NCI-H526 (cell line): ENCODE measurements at regions not wholly inside any gene's neighbourhood (a gene's known extent, or its start where the extent isn't known, plus 50 kb on each side); places are given as distances from the start of the nearest gene placed in this dataset.

Experiments used
- DNase-seq, 2 experiments: peaks; one replicate each; lab custom pipeline; 2025; lab: John Stamatoyannopoulos, UW

GRCh38 chr1:234973426-234974250 is 155.0 kb downstream of the TOMM20 start:
- DNase-seq = peak; percentile 6 to 47

DNA sequence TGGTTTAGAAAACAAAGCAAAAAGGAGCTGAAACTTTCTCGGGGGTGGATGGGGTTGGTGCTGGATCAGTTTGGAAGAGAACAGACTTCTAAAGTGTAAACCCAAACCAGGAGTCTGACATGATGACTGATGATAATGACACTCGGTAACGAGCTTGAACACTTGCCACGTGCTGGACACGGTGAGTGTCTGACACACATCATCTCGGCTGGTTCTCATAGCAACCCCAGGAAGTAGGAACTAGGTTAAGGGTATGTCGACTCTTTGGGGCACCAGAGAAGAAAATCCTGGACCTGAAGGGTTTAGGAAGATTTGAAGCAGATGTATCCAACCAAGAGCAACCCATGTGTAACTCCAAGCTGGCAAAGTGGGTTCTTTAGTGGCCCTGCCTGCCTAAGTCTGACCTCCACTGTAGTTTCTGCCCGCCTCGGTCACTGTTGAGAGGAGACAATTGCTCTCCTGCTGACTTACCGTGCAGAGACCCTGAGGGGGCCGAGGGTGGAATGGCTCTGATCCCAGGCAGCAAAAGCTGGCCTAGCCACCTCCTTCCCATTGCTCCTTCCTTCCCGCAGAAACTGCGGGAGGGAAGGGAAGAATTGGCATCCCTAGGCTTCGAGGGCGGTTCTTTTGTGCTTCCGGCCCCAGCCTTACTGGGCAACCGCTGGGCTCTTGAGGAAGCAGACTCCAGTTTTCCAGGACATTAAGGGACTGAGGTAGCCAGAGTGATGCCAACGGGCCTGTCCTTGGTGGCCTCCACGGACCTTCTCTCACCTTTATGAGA is 156.0 kb downstream of the TOMM20 start:
- no peak for DNase-seq

GRCh38 chr1:234971586-234972297 is 156.9 kb downstream of the TOMM20 start:
- DNase-seq = no peak

GRCh38 chr1:234970731-234971476 is 157.7 kb downstream of the TOMM20 start:
- no peak for DNase-seq

GRCh38 chr1:234970401-234970730 is 158.3 kb downstream of the TOMM20 start:
- DNase-seq = no peak

DNA sequence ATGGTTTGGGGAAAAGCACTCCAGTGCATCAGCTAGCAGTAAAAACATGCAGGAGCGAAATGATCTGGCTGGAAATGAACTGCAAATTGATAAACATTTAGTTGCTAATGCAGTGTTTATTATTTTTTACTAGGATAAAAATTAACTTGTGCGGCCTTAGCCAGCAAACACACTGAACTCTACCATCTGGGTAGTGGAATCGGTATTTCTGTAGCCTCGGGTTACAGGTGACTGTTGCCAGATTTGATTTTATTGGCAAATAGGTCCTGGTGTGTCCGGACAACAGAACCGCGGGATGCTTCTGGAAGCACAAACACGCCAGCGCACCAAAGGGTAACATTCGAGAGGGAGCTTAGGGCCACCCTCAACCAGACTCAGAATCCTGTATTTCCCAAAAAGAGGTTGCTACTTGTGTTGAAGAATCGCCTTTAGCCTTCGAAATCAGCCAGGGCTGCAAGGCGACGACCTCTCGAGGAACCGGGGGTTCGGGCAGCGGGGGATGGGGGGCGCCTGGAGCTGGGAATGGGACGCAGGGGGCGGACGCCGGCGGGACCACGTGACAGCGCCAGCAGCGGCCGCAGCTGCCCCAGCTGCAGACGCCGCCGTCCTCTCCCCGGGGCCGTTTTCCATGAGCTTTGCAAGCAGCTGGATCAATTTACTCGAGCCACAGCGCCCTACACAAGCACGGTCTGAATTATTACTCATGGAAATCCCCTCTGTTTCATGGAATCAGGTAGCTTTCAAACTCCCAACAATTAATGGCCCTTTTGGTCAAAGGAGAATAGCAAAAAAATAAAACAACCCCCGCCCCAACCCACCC is 158.8 kb downstream of the TOMM20 start:
- DNase-seq = peak; percentile 36 to 76

GRCh38 chr1:234969011-234969441 is 159.6 kb downstream of the TOMM20 start:
- DNase-seq = no peak

DNA sequence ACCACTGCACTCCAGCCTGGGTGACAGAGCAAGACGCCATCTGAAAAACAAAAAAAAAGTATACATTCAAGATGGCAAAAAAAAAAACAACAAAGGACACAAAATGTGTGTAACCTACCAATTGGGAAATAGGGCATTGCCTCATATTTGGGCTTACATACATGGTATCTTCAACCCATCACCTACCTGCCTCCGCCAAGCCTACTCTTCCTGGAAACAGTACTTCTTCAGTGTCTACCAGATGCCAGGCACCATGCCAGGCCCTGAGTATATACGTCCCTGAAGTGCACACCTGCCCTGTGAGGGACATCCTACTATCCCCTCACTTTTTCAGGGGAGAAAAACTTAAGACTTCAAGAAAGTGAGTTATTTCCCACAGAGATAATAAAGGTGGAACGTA is 160.2 kb downstream of the TOMM20 start:
- no peak for DNase-seq

DNA sequence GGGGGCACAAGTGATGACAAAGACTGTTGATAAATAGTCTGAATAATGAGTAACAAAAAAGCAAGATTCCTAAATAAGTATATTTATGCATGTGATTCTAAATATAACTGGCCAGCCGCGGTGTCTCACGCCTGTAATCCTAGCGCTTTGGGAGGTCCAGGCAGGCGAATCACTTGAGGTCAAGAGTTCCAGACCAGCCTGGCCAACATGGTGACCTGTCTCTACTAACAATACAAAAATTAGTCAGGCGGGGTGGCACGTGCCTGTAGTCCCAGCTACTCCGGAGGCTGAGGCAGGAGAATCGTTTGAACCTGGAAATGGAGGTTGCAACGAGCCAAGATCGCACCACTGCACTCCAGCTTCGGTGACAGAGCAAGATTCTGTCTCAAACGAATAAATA is 161.5 kb downstream of the TOMM20 start:
- no peak for DNase-seq

- no peak for DNase-seq
Observed at GRCh38 chr1:234965111-234965510, 163.5 kb downstream of the TOMM20 start.

DNA sequence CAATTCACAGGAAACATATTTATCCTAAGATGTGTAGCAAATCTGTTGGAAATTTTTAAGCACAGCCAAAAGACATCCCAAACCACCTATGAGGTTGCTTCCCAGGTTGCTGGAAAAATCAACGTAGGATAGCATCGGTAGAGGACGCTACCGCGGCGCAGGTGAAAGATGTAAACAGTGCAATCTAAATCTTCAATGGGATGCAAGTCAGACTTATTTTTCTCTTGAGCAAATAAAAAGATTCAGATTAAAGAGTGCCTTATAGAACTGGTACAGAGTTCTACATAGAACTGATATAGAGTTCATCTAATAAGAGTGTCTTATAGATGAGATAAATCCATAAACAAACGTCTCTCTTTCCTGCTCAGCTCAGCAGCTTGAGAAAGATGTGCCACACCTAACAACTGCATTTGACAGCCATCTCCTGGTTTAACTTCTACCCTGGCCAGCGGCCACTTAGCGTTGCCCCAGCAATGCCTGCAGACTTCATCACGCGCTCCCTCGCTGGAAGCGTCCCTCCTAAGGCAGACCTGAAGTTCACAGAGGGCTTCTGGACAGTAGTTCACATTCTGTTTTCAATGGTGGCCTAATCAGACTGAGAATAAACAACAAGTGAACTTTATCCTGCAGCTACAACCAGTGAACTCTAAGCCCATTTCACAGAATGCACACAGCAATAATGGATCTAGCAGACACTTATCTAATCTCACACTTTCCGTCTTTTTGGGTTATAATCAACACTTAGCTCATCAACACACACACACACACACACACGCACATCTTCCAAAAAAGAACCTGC is 164.5 kb downstream of the TOMM20 start:
- no peak for DNase-seq

- DNase-seq = peak; percentile 16 to 30
Observed at GRCh38 chr1:234963180-234963903, 165.3 kb downstream of the TOMM20 start.

GRCh38 chr1:234962340-234962989 is 166.2 kb downstream of the TOMM20 start:
- DNase-seq = peak; percentile 16 to 39

DNA sequence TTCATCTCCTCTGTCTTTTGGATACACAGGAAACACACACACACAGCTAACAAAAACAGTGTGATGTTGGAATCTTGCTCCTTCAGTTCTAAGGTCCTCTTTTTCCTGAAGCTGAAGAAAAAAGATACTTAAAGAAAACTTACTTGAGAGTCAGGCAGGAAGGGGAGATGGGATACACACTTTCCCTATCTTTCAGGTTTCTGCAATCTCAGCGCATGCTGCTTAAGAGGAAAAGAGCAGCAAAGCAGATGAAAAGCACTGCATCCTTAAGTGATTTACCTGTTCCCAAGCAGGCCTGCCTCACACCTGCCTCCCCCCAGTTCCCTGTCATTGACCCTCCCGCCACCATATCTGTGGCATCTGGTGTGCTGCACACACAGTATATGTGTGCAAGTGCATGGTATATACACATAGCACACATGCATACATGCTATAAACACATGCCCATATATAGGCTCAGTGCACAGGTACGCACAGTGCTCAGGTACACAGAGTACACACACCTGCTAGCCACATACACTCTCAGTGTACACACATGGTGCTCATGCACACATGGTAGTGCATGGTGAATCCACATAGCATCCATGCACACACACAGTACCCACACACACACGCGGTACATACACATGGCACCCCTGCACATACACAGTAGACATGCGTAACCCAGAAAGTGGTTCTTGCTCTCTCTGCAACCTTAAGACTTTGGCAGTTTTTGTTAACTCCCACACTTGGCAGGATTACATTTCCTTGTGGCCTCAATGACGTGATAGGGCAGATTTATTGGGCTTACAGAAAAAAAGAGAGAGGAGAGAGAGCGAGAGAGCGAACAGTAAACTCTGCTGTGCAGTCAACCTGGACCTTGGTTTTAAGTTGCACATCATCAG is 166.9 kb downstream of the TOMM20 start:
- DNase-seq = no peak

- DNase-seq = no peak
Observed at GRCh38 chr1:234960722-234961455, 167.7 kb downstream of the TOMM20 start.

DNA sequence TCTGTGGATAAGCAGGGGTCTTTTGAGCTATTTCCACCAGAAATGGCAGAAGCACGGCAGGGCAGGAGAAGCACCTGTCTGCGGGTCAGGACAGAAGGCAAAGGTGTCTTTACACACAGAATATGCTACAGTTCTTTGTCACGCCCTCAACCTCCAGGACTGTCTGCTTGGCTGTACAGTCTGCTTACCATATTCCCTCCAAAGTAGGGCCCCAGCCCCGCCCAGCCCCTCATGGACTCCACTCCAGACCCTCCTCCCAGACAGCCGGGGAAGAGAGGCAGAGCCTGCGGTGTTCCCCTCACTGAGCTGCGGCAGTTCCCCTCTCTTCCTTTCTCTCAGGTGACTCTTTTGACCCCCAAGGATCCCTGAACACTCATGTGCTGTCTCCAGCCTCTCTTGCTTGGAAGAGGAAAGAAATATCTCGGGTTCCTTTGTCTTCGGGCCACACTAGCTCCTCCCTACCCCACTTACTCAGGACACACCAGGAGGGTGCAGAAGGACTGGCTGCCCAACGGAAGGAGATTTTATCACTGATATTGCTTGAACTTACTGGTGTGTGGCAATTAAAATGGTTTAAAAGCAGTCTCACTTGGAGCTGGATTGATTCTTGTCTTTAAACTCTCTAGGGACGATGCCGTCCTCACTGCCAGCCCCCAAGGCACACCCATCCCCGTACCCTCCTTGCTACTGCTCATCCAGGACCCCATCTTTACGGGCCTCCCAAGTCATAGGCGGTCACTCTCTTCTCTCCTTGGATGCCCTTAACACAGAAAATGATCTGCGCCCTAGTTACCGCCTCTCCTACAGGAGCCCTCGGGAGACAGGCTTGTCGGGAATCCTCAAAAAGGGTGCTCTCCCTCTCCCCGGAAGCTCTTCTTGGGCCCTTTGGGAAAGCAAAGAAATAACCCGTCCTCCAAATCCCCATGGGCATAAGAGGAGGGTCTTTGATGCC is 169.7 kb downstream of the TOMM20 start:
- no peak for DNase-seq
